ENCODE measurements at regions not wholly inside any gene's neighbourhood (a gene's known extent, or its start where the extent isn't known, plus 50 kb on each side); places are given as distances from the start of the nearest gene placed in this dataset.
"Not testable (repeated sequence)": the region's sequence is repeated elsewhere in the genome, so short reads cannot be mapped to it uniquely, and the experiment has no call there.

- DNase-seq (ENCODE audit: low spot score), result no peak
Measured at GRCh38 chr11:49316180-49316579, 107.8 kb upstream of the FOLH1 start.

GRCh38 chr11:49303080-49303479 lies 94.7 kb upstream of the FOLH1 start:
- no peak for DNase-seq (ENCODE audit: low spot score)

GRCh38 chr11:49302360-49302759 lies 94.0 kb upstream of the FOLH1 start:
- DNase-seq (ENCODE audit: low spot score), result no peak

DNA sequence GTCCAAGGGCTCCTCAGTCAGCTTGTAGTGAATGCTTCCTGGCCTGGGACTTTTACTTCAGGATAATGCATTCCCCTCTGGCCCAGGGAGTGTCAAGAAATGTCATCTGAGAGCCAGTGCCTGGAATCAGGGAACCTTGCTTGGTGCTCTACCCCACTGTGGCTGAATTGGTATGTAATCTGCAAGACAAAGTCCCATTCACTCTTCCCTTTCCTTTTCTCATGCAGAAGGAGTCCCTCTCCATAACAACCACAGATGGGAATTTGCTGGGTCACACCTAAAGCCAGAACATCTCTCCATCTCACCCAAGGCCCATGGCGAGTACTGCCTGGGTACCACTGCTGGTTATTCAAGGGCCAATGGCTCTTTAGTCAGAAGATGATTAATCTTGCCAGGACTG lies 89.6 kb upstream of the FOLH1 start:
- not testable (repeated sequence) for DNase-seq (ENCODE audit: low spot score)

DNA sequence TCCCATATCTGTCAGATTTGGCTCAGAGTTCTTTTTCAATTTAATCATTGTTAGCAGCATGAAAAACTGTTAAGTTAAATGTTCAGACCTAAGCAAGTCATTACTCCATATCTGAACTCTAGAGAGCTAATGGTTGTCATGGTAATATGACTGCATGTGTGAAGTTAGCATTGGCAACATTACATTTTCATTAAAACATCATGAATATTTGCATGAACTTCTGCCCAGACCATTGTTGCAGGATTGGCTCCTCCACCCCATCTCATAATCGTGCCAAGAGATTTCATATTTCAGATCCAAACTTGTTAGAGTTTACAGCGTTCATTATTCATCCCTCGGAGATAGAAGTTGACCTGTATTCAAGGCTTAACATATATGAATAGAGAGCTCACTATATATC lies 75.5 kb upstream of the FOLH1 start:
- DNase-seq (ENCODE audit: low spot score), result not testable (repeated sequence)

DNA sequence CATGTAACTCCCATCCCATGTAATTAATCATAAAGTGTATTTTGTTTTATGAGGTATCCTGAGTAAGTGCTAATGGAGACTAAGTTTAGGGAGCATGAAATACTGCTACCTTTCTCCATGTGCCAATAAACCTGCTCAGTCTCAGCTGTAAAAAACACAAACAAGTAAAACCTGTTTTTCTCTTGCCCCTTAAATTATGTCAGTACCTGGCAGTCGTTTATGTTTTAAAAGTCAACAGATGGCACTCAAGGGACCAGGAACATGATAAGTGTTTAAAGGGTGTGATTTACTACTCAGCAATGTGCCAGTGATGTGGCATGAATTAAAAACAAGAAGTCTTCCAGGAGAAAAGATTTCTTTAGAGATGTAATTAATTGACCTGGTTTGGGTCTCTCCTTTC lies 74.9 kb upstream of the FOLH1 start:
- not testable (repeated sequence) for DNase-seq (ENCODE audit: low spot score)

DNA sequence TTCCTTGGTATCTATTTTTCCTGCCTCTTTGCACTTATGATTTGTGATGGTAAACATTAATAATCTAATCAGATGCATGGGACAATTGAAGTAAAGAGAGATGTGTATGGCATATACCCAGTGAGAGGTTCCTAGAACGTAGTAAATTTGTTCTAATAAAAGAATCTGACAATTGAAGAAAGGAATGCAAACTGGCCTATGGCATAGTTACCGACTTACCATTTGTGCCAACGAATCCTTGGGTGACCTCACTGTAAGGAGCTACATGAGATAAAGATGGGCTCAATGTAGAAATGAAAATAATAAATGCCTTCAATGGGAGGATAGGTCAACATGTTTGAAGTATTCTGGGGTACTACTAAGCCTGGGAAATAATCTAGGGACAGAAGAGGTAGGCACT lies 73.7 kb upstream of the FOLH1 start:
- not testable (repeated sequence) for DNase-seq (ENCODE audit: low spot score)

- not testable (repeated sequence) for DNase-seq (ENCODE audit: low spot score)
Measured at GRCh38 chr11:49277951-49278350, 69.5 kb upstream of the FOLH1 start.
